ENCODE measurements at regions not wholly inside any gene's neighbourhood (a gene's known extent, or its start where the extent isn't known, plus 50 kb on each side); places are given as distances from the start of the nearest gene placed in this dataset.
A peak's percentile ranks its signal among the peaks of the same experiment; 100 is the strongest.

GRCh38 chr2:16031848-16032159 lies 91.5 kb downstream of the MYCN start:
- Mint-ChIP-seq H3K4me3 (no peak overlapping the region), H3K4me1 (peaks cover 69% of the 10 kb centered on the region), H3K27ac (peak overlapping the region; percentile 96), H3K27me3 (ENCODE audit: low read depth, poor library complexity) (peaks cover 3% of the 10 kb centered on the region), H3K9me3 (no peaks in the 10 kb centered on the region), H3K36me3 (ENCODE audit: low read depth) (no peaks in the 10 kb centered on the region)
- no peak for DNase-seq
- no peak for TF ChIP-seq CTCF (IDR thresholded peaks at IDR 0.05)

GRCh38 chr2:16031058-16031847 lies 90.9 kb downstream of the MYCN start:
- Mint-ChIP-seq H3K4me1 (peaks cover 65% of the 10 kb centered on the region), H3K4me3 (peak overlapping the region; percentile 29), H3K36me3 (ENCODE audit: low read depth) (no peaks in the 10 kb centered on the region), H3K27ac (peak overlapping the region; percentile 96), H3K9me3 (no peaks in the 10 kb centered on the region), H3K27me3 (ENCODE audit: low read depth, poor library complexity) (peaks cover 3% of the 10 kb centered on the region)
- TF ChIP-seq CTCF (IDR thresholded peaks at IDR 0.05): no peak
- DNase-seq: no peak

GRCh38 chr2:16030206-16031057 lies 90.1 kb downstream of the MYCN start:
- H3K4me3 Mint-ChIP-seq: peak overlapping the region; percentile 29
- H3K27me3 Mint-ChIP-seq (ENCODE audit: low read depth, poor library complexity): peaks cover 3% of the 10 kb centered on the region
- peaks cover 65% of the 10 kb centered on the region for H3K4me1 Mint-ChIP-seq
- no peaks in the 10 kb centered on the region for H3K36me3 Mint-ChIP-seq (ENCODE audit: low read depth)
- no peak for TF ChIP-seq CTCF (IDR thresholded peaks at IDR 0.05)
- DNase-seq: peak; percentile 35
- peak overlapping the region; percentile 96 for H3K27ac Mint-ChIP-seq
- H3K9me3 Mint-ChIP-seq: no peaks in the 10 kb centered on the region

GRCh38 chr2:16028644-16029043 lies 88.3 kb downstream of the MYCN start:
- no peak overlapping the region for H3K27ac Mint-ChIP-seq
- no peak for TF ChIP-seq CTCF (IDR thresholded peaks at IDR 0.05)

GRCh38 chr2:16026816-16027501 lies 86.6 kb downstream of the MYCN start:
- no peak for DNase-seq
- no peaks in the 10 kb centered on the region for H3K36me3 Mint-ChIP-seq (ENCODE audit: low read depth)
- H3K4me1 Mint-ChIP-seq: peaks cover 50% of the 10 kb centered on the region
- no peak for TF ChIP-seq CTCF (IDR thresholded peaks at IDR 0.05)
- no peak overlapping the region for H3K4me3 Mint-ChIP-seq
- no peaks in the 10 kb centered on the region for H3K9me3 Mint-ChIP-seq
- no peak overlapping the region for H3K27ac Mint-ChIP-seq
- H3K27me3 Mint-ChIP-seq (ENCODE audit: low read depth, poor library complexity): peaks cover under 1% of the 10 kb centered on the region

More at GRCh38 chr2:16028644-16029043, 88.3 kb downstream of the MYCN start:
- Mint-ChIP-seq H3K9me3 (no peaks in the 10 kb centered on the region), H3K27me3 (ENCODE audit: low read depth, poor library complexity) (peaks cover 3% of the 10 kb centered on the region), H3K36me3 (ENCODE audit: low read depth) (no peaks in the 10 kb centered on the region), H3K4me1 (peaks cover 55% of the 10 kb centered on the region), H3K4me3 (no peak overlapping the region)
- no peak for DNase-seq

Data from nephron progenitor cell (in vitro differentiated cells).